Keratinocyte (primary cell): ENCODE measurements at regions not wholly inside any gene's neighbourhood (a gene's known extent, or its start where the extent isn't known, plus 50 kb on each side); places are given as distances from the start of the nearest gene placed in this dataset.

Experiments
- DNase-seq: peaks from one replicate; pipeline ENCODE4 v3.0.0-alpha.2; 2011; ENCODE audit warnings: low read depth, missing footprints, low spot score
- FAIRE-seq: peaks from 2 replicates; lab custom pipeline; 2011; peaks lifted over from hg19 to GRCh38; lab: Jason Lieb, UNC
- H2AFZ ChIP-seq: 2 replicates; pipeline ENCODE4 v1.6.0; 2012; ENCODE audit warnings: low read length, control low read depth, inconsistent platforms; ENCODE audit not compliant: control insufficient read depth
- H3K27ac ChIP-seq: 2 replicates; pipeline ENCODE4 v1.5.1; 2011; ENCODE audit warnings: low read length; ENCODE audit not compliant: control insufficient read depth, insufficient read depth
- H3K27me3 ChIP-seq: 3 replicates; pipeline ENCODE4 v1.6.0; 2011; ENCODE audit warnings: low read length; ENCODE audit not compliant: control insufficient read depth, insufficient read depth; ENCODE audit errors: extremely low read depth
- H3K36me3 ChIP-seq, 2 experiments: 2 replicates in 1 of 2; 3 replicates in 1 of 2; pipeline ENCODE4 v1.5.1; 2011; ENCODE audit warnings: low read length in 2 of 2, mild to moderate bottlenecking in 1 of 2; ENCODE audit not compliant: control insufficient read depth in 2 of 2, insufficient read depth in 2 of 2; ENCODE audit errors: extremely low read depth in 1 of 2
- H3K4me1 ChIP-seq: 3 replicates; pipeline ENCODE4 v1.5.1; 2011; ENCODE audit warnings: low read length; ENCODE audit not compliant: control insufficient read depth, insufficient read depth; ENCODE audit errors: extremely low read depth
- H3K4me2 ChIP-seq: 3 replicates; pipeline ENCODE4 v1.6.0; 2011; ENCODE audit warnings: low read depth, low read length; ENCODE audit not compliant: control insufficient read depth, insufficient read depth; ENCODE audit errors: extremely low read depth
- H3K4me3 ChIP-seq, 3 experiments: fragments of 200-600 bp in 1 of 3; sonication (generic) in 1 of 3; 2 replicates in 2 of 3; 3 replicates in 1 of 3; pipeline ENCODE4 v1.5.1; 2011 to 2016; ENCODE audit warnings: low read length in 3 of 3, mild to moderate bottlenecking in 3 of 3, control low read depth in 2 of 3, inconsistent platforms in 1 of 3, low read depth in 1 of 3, mixed read lengths in 1 of 3, mixed run types in 1 of 3, moderate library complexity in 1 of 3; ENCODE audit not compliant: control insufficient read depth in 2 of 3, insufficient read depth in 2 of 3; ENCODE audit errors: extremely low read depth in 1 of 3
- H3K79me2 ChIP-seq: 2 replicates; pipeline ENCODE4 v1.6.0; 2012; ENCODE audit warnings: low read length; ENCODE audit not compliant: control insufficient read depth, insufficient read depth
- H3K9ac ChIP-seq: 3 replicates; pipeline ENCODE4 v1.6.0; 2011; ENCODE audit warnings: low read length; ENCODE audit not compliant: control insufficient read depth, insufficient read depth; ENCODE audit errors: extremely low read depth
- H3K9me1 ChIP-seq: 3 replicates; pipeline ENCODE4 v1.6.0; 2011; ENCODE audit warnings: low read length; ENCODE audit not compliant: control insufficient read depth, insufficient read depth; ENCODE audit errors: extremely low read depth
- H3K9me3 ChIP-seq: 2 replicates; pipeline ENCODE4 v1.5.1; 2012; ENCODE audit warnings: low read depth, low read length; ENCODE audit not compliant: control insufficient read depth
- H4K20me1 ChIP-seq: 3 replicates; pipeline ENCODE4 v1.6.0; 2011; ENCODE audit warnings: low read length; ENCODE audit not compliant: control insufficient read depth, insufficient read depth; ENCODE audit errors: extremely low read depth
- CTCF ChIP-seq, 3 experiments: IDR thresholded peaks in 1 of 3; conservative IDR thresholded peaks in 1 of 3; optimal IDR thresholded peaks in 1 of 3; 2 replicates in 2 of 3; 3 replicates in 1 of 3; pipeline versions ENCODE3 to v1.5.1; 2011; ENCODE audit warnings: low read length in 3 of 3, mild to moderate bottlenecking in 3 of 3, moderate library complexity in 2 of 3, control low read depth in 1 of 3, inconsistent platforms in 1 of 3; ENCODE audit not compliant: insufficient read depth in 2 of 3; ENCODE audit errors: extremely low read depth in 1 of 3
- EZH2 ChIP-seq: IDR thresholded peaks from one replicate; pipeline ENCODE4 v1.6.1; 2012; ENCODE audit warnings: inconsistent platforms, mild to moderate bottlenecking, low read length, moderate library complexity
- dilution Hi-C: fragments of 300-500 bp; cut with MboI; formaldehyde crosslinking; loops from one replicate; pipeline ENCODE4 v1.7.0; 2020; ENCODE audit warnings: low sequenced_read_pairs; ENCODE audit not compliant: extremely low pct_ligation_motif_present

GRCh38 chr2:157075924-157076323 is 181.6 kb upstream of the GALNT5 start:
- FAIRE-seq, result no peak
- no peak overlapping the region for H3K4me2 ChIP-seq

GRCh38 chr2:157076526-157077161 is 180.9 kb upstream of the GALNT5 start:
- no peaks in the 10 kb centered on the region for H3K4me1 ChIP-seq
- no peak overlapping the region for H3K4me2 ChIP-seq
- H3K27ac ChIP-seq, result no peak overlapping the region
- H3K79me2 ChIP-seq, result no peaks in the 10 kb centered on the region
- dilution Hi-C loops, result no loop called here
- H3K9me3 ChIP-seq, result no peaks in the 10 kb centered on the region
- H4K20me1 ChIP-seq, result no peaks in the 10 kb centered on the region
- no peak for DNase-seq
- H3K36me3 ChIP-seq, result no peaks in the 10 kb centered on the region
- FAIRE-seq, result no peak
- no peaks in the 10 kb centered on the region for H3K9me1 ChIP-seq
- no peaks in the 10 kb centered on the region for H3K27me3 ChIP-seq
- no peak overlapping the region for H2AFZ ChIP-seq
- H3K4me3 ChIP-seq, result no peak overlapping the region
- no peak for TF ChIP-seq EZH2
- TF ChIP-seq CTCF (optimal IDR thresholded peaks at IDR 0.05 in 1 of 3, IDR thresholded peaks at IDR 0.05 in 1 of 3, conservative IDR thresholded peaks at IDR 0.05 in 1 of 3; ENCODE audit: extremely low read depth in 1 of 3, insufficient read depth in 2 of 3, low read length in 3 of 3), result no peak
- H3K9ac ChIP-seq, result no peak overlapping the region

More at GRCh38 chr2:157075924-157076323, 181.6 kb upstream of the GALNT5 start:
- Histone ChIP-seq H3K4me3 (no peak overlapping the region), H3K4me1 (no peaks in the 10 kb centered on the region), H3K9me3 (no peaks in the 10 kb centered on the region), H3K27ac (no peak overlapping the region), H3K9ac (no peak overlapping the region), H3K27me3 (no peaks in the 10 kb centered on the region), H3K79me2 (no peaks in the 10 kb centered on the region), H3K9me1 (no peaks in the 10 kb centered on the region), H4K20me1 (no peaks in the 10 kb centered on the region), H2AFZ (no peak overlapping the region), H3K36me3 (no peaks in the 10 kb centered on the region)
- dilution Hi-C loops, result no loop called here
- DNase-seq, result no peak
- TF ChIP-seq CTCF (optimal IDR thresholded peaks at IDR 0.05 in 1 of 3, IDR thresholded peaks at IDR 0.05 in 1 of 3, conservative IDR thresholded peaks at IDR 0.05 in 1 of 3; ENCODE audit: extremely low read depth in 1 of 3, insufficient read depth in 2 of 3, low read length in 3 of 3) (no peak), EZH2 (no peak)
